T-helper 1 cell treated with Interleukin-12 subunit alpha and Interleukin-12 subunit beta and Interleukin-4 antibody, amounts not matched to agents 30 μg/mL and 1 μg/mL, for 36 hours (primary cell): ENCODE measurements at regions not wholly inside any gene's neighbourhood (a gene's known extent, or its start where the extent isn't known, plus 50 kb on each side); places are given as distances from the start of the nearest gene placed in this dataset.

Experiments
- H3K27ac Mint-ChIP-seq: one replicate; pipeline ENCODE4 v1.8.0; 2021; ENCODE audit warnings: mild to moderate bottlenecking, mixed read lengths
- H3K27me3 Mint-ChIP-seq: one replicate; pipeline ENCODE4 v1.8.0; 2021; ENCODE audit warnings: low read depth, mixed read lengths
- H3K36me3 Mint-ChIP-seq: one replicate; pipeline ENCODE4 v1.8.0; 2021; ENCODE audit warnings: low read depth, mixed read lengths
- H3K4me1 Mint-ChIP-seq: one replicate; pipeline ENCODE4 v1.8.0; 2021; ENCODE audit warnings: low read depth, mixed read lengths
- H3K4me3 Mint-ChIP-seq: one replicate; pipeline ENCODE4 v1.8.0; 2021; ENCODE audit warnings: mild to moderate bottlenecking, moderate library complexity, mixed read lengths
- H3K9me3 Mint-ChIP-seq: one replicate; pipeline ENCODE4 v1.8.0; 2021; ENCODE audit warnings: mixed read lengths

GRCh38 chr5:166329149-166329800 is 1962.2 kb upstream of the WWC1 start:
- Mint-ChIP-seq H3K9me3 (peaks cover 5% of the 10 kb centered on the region), H3K27me3 (no peaks in the 10 kb centered on the region)

GRCh38 chr5:166330036-166330435 is 1961.4 kb upstream of the WWC1 start:
- Mint-ChIP-seq H3K27me3 (no peaks in the 10 kb centered on the region), H3K4me3 (no peak overlapping the region), H3K9me3 (peaks cover 9% of the 10 kb centered on the region), H3K27ac (no peak overlapping the region), H3K36me3 (no peaks in the 10 kb centered on the region), H3K4me1 (no peaks in the 10 kb centered on the region)

More at GRCh38 chr5:166329149-166329800, 1962.2 kb upstream of the WWC1 start:
- Mint-ChIP-seq H3K4me3 (no peak overlapping the region), H3K4me1 (no peaks in the 10 kb centered on the region), H3K27ac (no peak overlapping the region), H3K36me3 (no peaks in the 10 kb centered on the region)

- Mint-ChIP-seq H3K27ac (no peak overlapping the region), H3K27me3 (no peaks in the 10 kb centered on the region), H3K36me3 (no peaks in the 10 kb centered on the region), H3K4me3 (no peak overlapping the region), H3K4me1 (no peaks in the 10 kb centered on the region), H3K9me3 (peaks cover 19% of the 10 kb centered on the region)
Measured at GRCh38 chr5:166331521-166331920, 1959.9 kb upstream of the WWC1 start.

- Mint-ChIP-seq H3K27ac (no peak overlapping the region), H3K27me3 (no peaks in the 10 kb centered on the region), H3K4me1 (no peaks in the 10 kb centered on the region), H3K9me3 (peaks cover 29% of the 10 kb centered on the region), H3K4me3 (no peak overlapping the region), H3K36me3 (no peaks in the 10 kb centered on the region)
Measured at GRCh38 chr5:166338801-166339200, 1952.6 kb upstream of the WWC1 start.

- Mint-ChIP-seq H3K4me3 (no peak overlapping the region), H3K36me3 (no peaks in the 10 kb centered on the region), H3K27me3 (no peaks in the 10 kb centered on the region), H3K4me1 (no peaks in the 10 kb centered on the region), H3K27ac (no peak overlapping the region), H3K9me3 (peaks cover 27% of the 10 kb centered on the region)
Measured at GRCh38 chr5:166340039-166340438, 1951.4 kb upstream of the WWC1 start.

GRCh38 chr5:166341740-166342337 is 1949.6 kb upstream of the WWC1 start:
- H3K27me3 Mint-ChIP-seq: no peaks in the 10 kb centered on the region
- no peak overlapping the region for H3K27ac Mint-ChIP-seq
- no peaks in the 10 kb centered on the region for H3K4me1 Mint-ChIP-seq
- H3K4me3 Mint-ChIP-seq: no peak overlapping the region
- peaks cover 15% of the 10 kb centered on the region for H3K9me3 Mint-ChIP-seq
- H3K36me3 Mint-ChIP-seq: no peaks in the 10 kb centered on the region

- Mint-ChIP-seq H3K36me3 (no peaks in the 10 kb centered on the region), H3K27ac (no peak overlapping the region), H3K4me3 (no peak overlapping the region), H3K9me3 (peaks cover 14% of the 10 kb centered on the region), H3K4me1 (no peaks in the 10 kb centered on the region), H3K27me3 (no peaks in the 10 kb centered on the region)
Measured at GRCh38 chr5:166342402-166342801, 1949.0 kb upstream of the WWC1 start.

GRCh38 chr5:166346726-166347374 is 1944.6 kb upstream of the WWC1 start:
- H3K27me3 Mint-ChIP-seq: no peaks in the 10 kb centered on the region
- no peaks in the 10 kb centered on the region for H3K4me1 Mint-ChIP-seq
- H3K9me3 Mint-ChIP-seq: peaks cover 4% of the 10 kb centered on the region
- H3K27ac Mint-ChIP-seq: no peak overlapping the region
- no peaks in the 10 kb centered on the region for H3K36me3 Mint-ChIP-seq
- H3K4me3 Mint-ChIP-seq: no peak overlapping the region

GRCh38 chr5:166349046-166349445 is 1942.4 kb upstream of the WWC1 start:
- H3K27me3 Mint-ChIP-seq: no peaks in the 10 kb centered on the region
- no peak overlapping the region for H3K4me3 Mint-ChIP-seq

GRCh38 chr5:166353580-166353979 is 1937.9 kb upstream of the WWC1 start:
- H3K4me3 Mint-ChIP-seq: no peak overlapping the region
- H3K9me3 Mint-ChIP-seq: peaks cover 25% of the 10 kb centered on the region
- no peaks in the 10 kb centered on the region for H3K4me1 Mint-ChIP-seq
- H3K27ac Mint-ChIP-seq: no peak overlapping the region
- no peaks in the 10 kb centered on the region for H3K36me3 Mint-ChIP-seq
- no peaks in the 10 kb centered on the region for H3K27me3 Mint-ChIP-seq

More at GRCh38 chr5:166349046-166349445, 1942.4 kb upstream of the WWC1 start:
- no peaks in the 10 kb centered on the region for H3K4me1 Mint-ChIP-seq
- no peaks in the 10 kb centered on the region for H3K36me3 Mint-ChIP-seq
- peaks cover 11% of the 10 kb centered on the region for H3K9me3 Mint-ChIP-seq
- H3K27ac Mint-ChIP-seq: no peak overlapping the region

GRCh38 chr5:166354332-166354731 is 1937.1 kb upstream of the WWC1 start:
- H3K27ac Mint-ChIP-seq: no peak overlapping the region
- H3K9me3 Mint-ChIP-seq: peaks cover 29% of the 10 kb centered on the region
- no peak overlapping the region for H3K4me3 Mint-ChIP-seq
- H3K4me1 Mint-ChIP-seq: no peaks in the 10 kb centered on the region
- H3K36me3 Mint-ChIP-seq: no peaks in the 10 kb centered on the region
- no peaks in the 10 kb centered on the region for H3K27me3 Mint-ChIP-seq

- no peaks in the 10 kb centered on the region for H3K27me3 Mint-ChIP-seq
- H3K36me3 Mint-ChIP-seq: no peaks in the 10 kb centered on the region
- no peak overlapping the region for H3K4me3 Mint-ChIP-seq
- peaks cover 37% of the 10 kb centered on the region for H3K9me3 Mint-ChIP-seq
- no peaks in the 10 kb centered on the region for H3K4me1 Mint-ChIP-seq
- no peak overlapping the region for H3K27ac Mint-ChIP-seq
Measured at GRCh38 chr5:166356096-166356495, 1935.3 kb upstream of the WWC1 start.

GRCh38 chr5:166358127-166358830 is 1933.2 kb upstream of the WWC1 start:
- Mint-ChIP-seq H3K27me3 (no peaks in the 10 kb centered on the region), H3K4me1 (no peaks in the 10 kb centered on the region), H3K36me3 (no peaks in the 10 kb centered on the region), H3K9me3 (peaks cover 36% of the 10 kb centered on the region), H3K4me3 (no peak overlapping the region), H3K27ac (no peak overlapping the region)

- Mint-ChIP-seq H3K27me3 (no peaks in the 10 kb centered on the region), H3K27ac (no peak overlapping the region), H3K4me1 (no peaks in the 10 kb centered on the region), H3K9me3 (peaks cover 24% of the 10 kb centered on the region), H3K36me3 (no peaks in the 10 kb centered on the region), H3K4me3 (no peak overlapping the region)
Measured at GRCh38 chr5:166363087-166363760, 1928.2 kb upstream of the WWC1 start.
